Loucy (cell line): ENCODE measurements at regions not wholly inside any gene's neighbourhood (a gene's known extent, or its start where the extent isn't known, plus 50 kb on each side); places are given as distances from the start of the nearest gene placed in this dataset.

ENCODE experiments used
- CTCF ChIP-seq: fragments of 200-600 bp; sonication (generic); conservative IDR thresholded peaks from 2 replicates; pipeline ENCODE4 v1.5.1; 2014; ENCODE audit warnings: mild to moderate bottlenecking, antibody characterized with exemption, low read length
- EZH2phosphoT487 ChIP-seq: fragments of 200-600 bp; IDR thresholded peaks from 2 replicates; pipeline ENCODE4 v1.6.1; 2018; ENCODE audit warnings: antibody characterized with exemption, mild to moderate bottlenecking, moderate library complexity, borderline replicate concordance

DNA sequence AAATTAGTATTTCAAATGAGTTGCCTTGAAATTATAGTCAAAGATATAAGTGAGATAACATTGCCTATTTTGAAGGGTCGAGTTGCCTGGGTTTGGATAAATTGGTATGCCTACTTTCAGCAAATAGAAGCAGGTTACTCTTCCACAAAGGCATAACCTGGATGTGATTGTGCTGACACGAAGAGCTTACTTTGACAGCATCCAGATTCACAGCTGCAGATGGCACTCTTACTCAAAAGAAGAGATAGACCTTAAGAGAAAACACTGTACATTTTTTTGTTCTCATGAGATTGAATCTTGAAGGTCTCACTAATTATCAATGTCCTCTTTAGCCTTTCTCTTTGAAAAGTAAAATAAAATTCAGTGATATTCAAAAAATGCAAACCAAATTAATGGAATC is 1338.7 kb downstream of the REEP3 start:
- TF ChIP-seq CTCF: no peak
- no peak for TF ChIP-seq EZH2phosphoT487
